ACC112 (cell line): ENCODE measurements at regions not wholly inside any gene's neighbourhood (a gene's known extent, or its start where the extent isn't known, plus 50 kb on each side); places are given as distances from the start of the nearest gene placed in this dataset.
"Not testable (repeated sequence)": the region's sequence is repeated elsewhere in the genome, so short reads cannot be mapped to it uniquely, and the experiment has no call there.

ENCODE experiments used
- H2AFZ ChIP-seq: fragments of 200-600 bp; sonication (generic); one replicate; pipeline ENCODE4 v1.6.0; 2017; ENCODE audit warnings: antibody characterized with exemption, low read length; ENCODE audit not compliant: unreplicated experiment
- H3K27ac ChIP-seq: fragments of 200-600 bp; sonication (generic); 2 replicates; pipeline ENCODE4 v1.5.1; 2014; ENCODE audit warnings: low read depth, mild to moderate bottlenecking, antibody characterized with exemption, low read length, moderate library complexity
- H3K27me3 ChIP-seq: fragments of 200-600 bp; sonication (generic); 2 replicates; pipeline ENCODE4 v1.6.1; 2014; ENCODE audit warnings: mild to moderate bottlenecking, antibody characterized with exemption, low read length, moderate library complexity, mixed read lengths; ENCODE audit not compliant: insufficient read depth
- H3K36me3 ChIP-seq: fragments of 200-600 bp; sonication (generic); 2 replicates; pipeline ENCODE4 v1.6.1; 2016; ENCODE audit warnings: mild to moderate bottlenecking, antibody characterized with exemption, low read length, moderate library complexity, mixed read lengths; ENCODE audit not compliant: insufficient read depth
- H3K4me1 ChIP-seq: fragments of 200-600 bp; sonication (generic); one replicate; pipeline ENCODE4 v1.6.1; 2016; ENCODE audit warnings: low read length, mixed read lengths; ENCODE audit not compliant: insufficient read depth, unreplicated experiment, control insufficient read depth
- H3K4me3 ChIP-seq: fragments of 200-600 bp; sonication (generic); 2 replicates; pipeline ENCODE4 v1.5.1; 2014; ENCODE audit warnings: mild to moderate bottlenecking, low read depth, low read length
- H3K79me2 ChIP-seq: fragments of 200-600 bp; sonication (generic); one replicate; pipeline ENCODE4 v1.6.0; 2016; ENCODE audit warnings: low read length; ENCODE audit not compliant: control insufficient read depth, unreplicated experiment, insufficient read depth

DNA sequence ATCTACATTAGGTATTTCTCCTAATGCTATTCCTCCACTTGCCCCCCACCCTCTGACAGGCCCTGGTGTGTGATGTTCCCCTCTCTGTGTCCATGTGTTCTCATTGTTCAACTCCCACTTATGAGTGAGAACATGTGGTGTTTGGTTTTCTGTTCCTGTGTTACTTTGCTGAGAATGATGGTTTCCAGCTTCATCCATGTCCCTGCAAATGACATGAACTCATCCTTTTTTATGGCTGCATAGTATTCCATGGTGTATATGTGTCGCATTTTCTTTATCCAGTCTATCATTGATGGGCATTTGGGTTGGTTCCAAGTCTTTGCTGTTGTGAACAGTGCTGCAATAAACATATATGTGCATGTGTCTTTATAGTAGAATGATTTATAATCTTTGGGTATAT, 50.6 kb upstream of the GRHL3 start:
- not testable (repeated sequence) for H3K79me2 ChIP-seq, H3K36me3 ChIP-seq, H2AFZ ChIP-seq, H3K4me3 ChIP-seq, H3K27ac ChIP-seq
- Histone ChIP-seq H3K4me1 (peaks cover 14% of the 10 kb centered on the region), H3K27me3 (peaks cover 12% of the 10 kb centered on the region; the same call in 1 of the 2 replicates)

DNA sequence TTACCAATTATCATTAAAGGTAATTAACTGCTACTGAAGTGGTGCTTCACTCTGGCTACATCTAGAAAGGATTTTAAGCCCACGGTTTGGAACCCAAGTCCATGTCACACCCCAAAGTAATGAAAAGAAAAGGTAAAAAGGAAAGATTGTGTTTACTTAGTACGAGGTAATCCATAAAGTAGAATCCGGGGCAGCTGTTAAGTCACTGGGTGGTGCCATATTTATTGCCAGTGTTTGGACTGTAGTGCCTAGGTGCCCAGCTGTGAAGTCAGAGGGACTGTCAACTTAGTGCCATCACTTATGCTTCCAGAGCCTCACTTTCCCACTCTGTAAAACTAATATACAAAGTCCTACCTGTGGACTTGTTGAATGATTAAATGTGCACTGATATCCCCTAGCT, 52.2 kb upstream of the GRHL3 start:
- no peaks in the 10 kb centered on the region for H3K36me3 ChIP-seq
- H3K27ac ChIP-seq: peak overlapping the region; percentile 4; the same call in 1 of the 2 replicates
- H3K4me1 ChIP-seq: peaks cover 14% of the 10 kb centered on the region
- H3K4me3 ChIP-seq: no peak overlapping the region
- H3K27me3 ChIP-seq: peaks cover 4% of the 10 kb centered on the region; the same call in 1 of the 2 replicates
- H2AFZ ChIP-seq: no peak overlapping the region
- H3K79me2 ChIP-seq: no peaks in the 10 kb centered on the region

DNA sequence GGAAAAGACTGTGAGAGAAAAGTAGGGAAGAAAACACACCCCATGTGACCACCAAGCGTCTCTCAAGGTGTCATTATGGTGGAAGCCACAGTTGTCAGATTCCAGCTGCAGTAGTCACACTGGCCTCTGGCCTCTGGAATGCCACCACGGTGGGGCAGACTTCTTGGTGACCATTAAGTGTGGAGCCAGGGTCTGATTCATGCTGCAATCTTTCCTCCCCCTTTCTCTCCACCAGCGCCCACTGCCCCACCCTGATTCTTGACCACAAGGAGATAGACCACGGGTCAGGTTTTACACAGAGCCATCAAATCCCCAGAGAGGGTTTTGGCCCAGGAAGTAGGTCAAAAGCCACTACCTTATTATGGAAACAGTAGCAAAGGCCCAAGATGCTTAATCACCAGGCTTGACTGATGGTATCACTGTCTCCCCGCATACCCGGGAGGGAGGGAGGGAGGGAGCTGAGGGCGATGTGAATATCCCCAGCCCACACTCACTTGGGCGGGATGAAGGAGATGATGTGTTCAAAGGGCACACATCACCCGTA, 52.7 kb upstream of the GRHL3 start:
- H3K36me3 ChIP-seq: no peaks in the 10 kb centered on the region
- no peak overlapping the region for H3K4me3 ChIP-seq
- H3K27ac ChIP-seq: no peak overlapping the region; the same call in 1 of the 2 replicates
- H3K79me2 ChIP-seq: no peaks in the 10 kb centered on the region
- H2AFZ ChIP-seq: no peak overlapping the region
- H3K4me1 ChIP-seq: peaks cover 14% of the 10 kb centered on the region
- no peaks in the 10 kb centered on the region for H3K27me3 ChIP-seq

DNA sequence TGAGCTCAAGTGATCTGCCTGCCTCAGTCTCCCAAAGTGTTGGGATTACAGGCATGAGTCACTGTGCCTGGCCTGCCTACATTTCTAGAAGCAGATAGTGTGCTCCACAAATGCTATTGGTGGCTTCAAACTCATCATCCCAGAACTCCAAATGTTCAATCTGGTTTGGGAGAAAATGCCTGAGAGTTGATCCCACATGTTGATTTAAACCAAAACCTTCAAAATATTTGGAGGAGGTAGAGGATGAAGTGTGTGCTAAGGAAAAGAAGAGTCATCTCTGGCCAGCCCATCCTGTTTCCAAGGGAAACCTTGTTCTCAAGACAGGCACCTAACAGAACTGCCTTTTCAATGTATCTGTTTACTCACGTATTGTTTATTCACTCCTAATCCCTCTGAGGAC, 55.4 kb upstream of the GRHL3 start:
- Histone ChIP-seq H3K27ac (no peak overlapping the region), H3K27me3 (no peaks in the 10 kb centered on the region), H2AFZ (no peak overlapping the region), H3K4me1 (peaks cover 14% of the 10 kb centered on the region), H3K4me3 (no peak overlapping the region), H3K36me3 (no peaks in the 10 kb centered on the region), H3K79me2 (no peaks in the 10 kb centered on the region)

DNA sequence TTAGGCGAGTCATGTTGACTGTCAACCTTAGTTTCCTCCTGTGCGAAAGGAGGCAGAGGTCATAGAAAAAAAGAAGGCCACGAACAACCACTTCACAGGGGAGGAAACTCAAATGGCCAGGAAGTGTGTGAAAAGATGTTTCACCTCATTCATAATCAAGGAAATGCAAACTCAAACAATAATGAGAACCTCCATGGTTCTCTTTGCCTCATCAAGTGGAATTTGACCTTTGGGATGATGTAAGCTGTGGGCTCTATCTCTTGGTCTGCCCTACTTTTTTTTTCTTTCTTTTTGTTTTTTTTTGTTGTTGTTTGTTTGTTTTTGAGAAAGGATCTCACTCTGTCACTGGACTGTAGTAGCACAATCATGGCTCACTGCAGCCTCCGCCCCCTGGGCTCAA, 55.9 kb upstream of the GRHL3 start:
- H3K36me3 ChIP-seq: no peaks in the 10 kb centered on the region
- H3K27ac ChIP-seq: no peak overlapping the region
- peaks cover 14% of the 10 kb centered on the region for H3K4me1 ChIP-seq

DNA sequence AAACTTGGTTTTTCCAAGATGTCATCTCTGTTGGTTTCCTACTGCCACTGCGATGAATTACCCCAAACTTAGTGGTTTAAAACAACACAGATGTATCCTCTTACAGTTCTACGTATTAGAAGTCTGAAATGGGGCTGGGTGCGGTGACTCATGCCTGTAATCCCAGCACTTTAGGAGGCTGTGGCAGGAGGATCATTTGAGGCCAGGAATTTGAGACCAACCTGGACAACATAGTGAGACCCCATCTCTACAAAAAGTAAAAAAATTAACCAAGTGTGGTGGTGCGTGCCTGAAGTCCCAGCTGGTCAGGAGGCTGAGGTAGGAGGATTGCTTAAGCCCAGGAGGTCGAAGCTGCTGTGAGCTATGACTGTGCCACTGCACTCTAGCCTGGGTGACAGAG, 57.2 kb upstream of the GRHL3 start:
- H3K27me3 ChIP-seq: peaks cover 10% of the 10 kb centered on the region
- no peak overlapping the region for H3K4me3 ChIP-seq
- no peaks in the 10 kb centered on the region for H3K79me2 ChIP-seq
- no peaks in the 10 kb centered on the region for H3K36me3 ChIP-seq
- H3K4me1 ChIP-seq: peaks cover 10% of the 10 kb centered on the region
- H3K27ac ChIP-seq: no peak overlapping the region
- no peak overlapping the region for H2AFZ ChIP-seq

More for the DNA sequence above, 55.9 kb upstream of the GRHL3 start:
- no peak overlapping the region for H2AFZ ChIP-seq
- no peaks in the 10 kb centered on the region for H3K79me2 ChIP-seq
- no peaks in the 10 kb centered on the region for H3K27me3 ChIP-seq
- no peak overlapping the region for H3K4me3 ChIP-seq

DNA sequence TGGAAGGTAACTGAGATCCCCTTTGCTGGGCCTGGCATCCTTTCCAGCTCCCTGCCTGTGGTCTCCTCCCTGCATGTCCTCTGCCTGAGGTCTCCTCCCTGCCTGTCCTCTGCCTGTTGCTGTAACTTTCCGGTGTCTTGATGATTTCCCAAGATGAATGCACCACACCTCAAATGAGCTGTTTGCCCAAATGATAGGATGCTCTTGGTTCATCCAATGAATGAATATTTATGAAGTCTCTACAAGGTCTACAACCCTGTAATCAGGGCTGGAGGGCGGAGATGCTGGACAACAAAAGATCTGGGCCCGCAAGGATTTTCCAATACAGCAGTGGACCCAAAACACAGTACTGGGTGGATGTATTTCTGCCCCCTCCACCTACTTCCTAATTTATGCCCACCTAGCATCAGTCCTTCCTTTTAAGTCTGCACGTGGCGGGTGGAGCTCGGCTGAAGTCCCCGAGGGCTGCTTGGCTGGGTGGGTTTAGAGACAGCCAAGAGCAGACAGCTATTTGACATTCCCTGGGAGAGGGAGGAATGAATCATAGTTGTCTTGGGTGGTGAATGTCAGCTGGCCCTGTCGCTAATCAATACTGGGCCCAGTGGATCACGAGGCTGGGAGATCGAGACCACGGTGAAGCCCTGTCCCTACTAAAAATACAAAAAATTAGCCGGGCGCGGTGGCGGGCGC, 60.3 kb upstream of the GRHL3 start:
- Histone ChIP-seq H3K79me2 (no peaks in the 10 kb centered on the region), H2AFZ (no peak overlapping the region)

DNA sequence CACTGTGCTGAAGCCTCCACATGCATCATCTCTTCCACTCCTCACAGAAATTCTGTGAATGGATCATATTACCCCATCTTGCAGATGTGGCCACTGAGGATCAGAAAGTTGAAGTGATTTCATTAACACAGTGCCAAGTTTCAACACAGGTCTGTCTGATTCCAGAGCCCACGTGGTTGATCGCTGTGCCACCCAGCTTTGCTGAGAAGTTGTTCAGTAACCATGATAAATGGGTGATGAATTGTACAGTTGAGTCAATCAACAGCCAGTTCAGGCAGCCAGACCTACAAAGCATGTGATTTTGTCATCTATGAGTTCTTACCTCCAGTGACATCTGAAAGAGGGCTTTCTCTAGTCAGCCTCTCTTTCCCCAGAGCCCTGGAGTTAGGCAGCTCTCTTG, 61.8 kb upstream of the GRHL3 start:
- H2AFZ ChIP-seq: no peak overlapping the region
- peaks cover 15% of the 10 kb centered on the region for H3K27me3 ChIP-seq
- no peaks in the 10 kb centered on the region for H3K4me1 ChIP-seq
- H3K27ac ChIP-seq: no peak overlapping the region
- no peak overlapping the region for H3K4me3 ChIP-seq
- H3K79me2 ChIP-seq: no peaks in the 10 kb centered on the region
- no peaks in the 10 kb centered on the region for H3K36me3 ChIP-seq

More for the DNA sequence above, 60.3 kb upstream of the GRHL3 start:
- Histone ChIP-seq H3K27me3 (peaks cover 15% of the 10 kb centered on the region), H3K4me3 (no peak overlapping the region), H3K4me1 (no peaks in the 10 kb centered on the region), H3K27ac (no peak overlapping the region), H3K36me3 (no peaks in the 10 kb centered on the region)

DNA sequence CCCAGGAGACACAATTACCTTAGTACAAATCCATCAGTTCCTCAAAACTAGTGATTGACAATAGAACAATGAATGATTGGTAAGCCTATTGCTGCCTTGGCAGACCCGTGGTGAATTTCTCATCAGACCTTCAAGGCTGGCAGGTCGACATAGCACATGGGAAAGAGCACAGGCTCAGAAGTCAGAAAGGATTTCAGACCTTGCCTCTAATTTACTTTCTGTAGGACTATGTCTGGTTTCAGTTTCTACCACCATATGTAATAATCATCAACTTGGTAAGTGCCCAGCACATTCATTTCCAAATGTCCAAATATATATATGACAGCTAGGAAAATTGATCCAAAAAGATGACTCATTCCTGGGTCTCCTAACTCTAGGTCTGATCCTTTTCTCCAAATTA, 62.5 kb upstream of the GRHL3 start:
- no peak overlapping the region for H3K27ac ChIP-seq
- no peaks in the 10 kb centered on the region for H3K79me2 ChIP-seq
- H2AFZ ChIP-seq: no peak overlapping the region
- H3K36me3 ChIP-seq: no peaks in the 10 kb centered on the region
- no peaks in the 10 kb centered on the region for H3K4me1 ChIP-seq
- H3K27me3 ChIP-seq: peaks cover 15% of the 10 kb centered on the region
- no peak overlapping the region for H3K4me3 ChIP-seq

DNA sequence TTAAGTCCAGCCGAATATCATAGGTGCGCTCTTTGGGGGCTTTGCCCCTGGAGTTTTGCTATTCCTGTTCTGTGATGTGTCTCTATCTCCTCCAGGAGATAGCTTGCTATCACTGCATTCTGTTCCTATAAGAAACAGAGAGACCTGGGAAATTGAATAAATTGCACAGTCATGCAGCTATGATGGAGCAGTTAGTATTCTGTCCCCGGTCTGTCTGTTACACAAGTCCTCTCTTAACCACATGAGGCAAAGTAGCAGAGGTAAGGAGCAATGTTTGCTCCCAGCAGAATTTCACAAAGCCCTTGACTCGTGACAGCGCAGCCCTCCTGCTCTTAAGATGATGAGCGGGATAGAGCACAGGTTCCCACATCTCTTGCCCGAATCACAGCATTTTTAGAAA, 63.9 kb upstream of the GRHL3 start:
- Histone ChIP-seq H3K27me3 (peaks cover 15% of the 10 kb centered on the region), H3K4me3 (no peak overlapping the region), H2AFZ (no peak overlapping the region), H3K27ac (no peak overlapping the region), H3K4me1 (peaks cover 4% of the 10 kb centered on the region), H3K36me3 (no peaks in the 10 kb centered on the region), H3K79me2 (no peaks in the 10 kb centered on the region)

DNA sequence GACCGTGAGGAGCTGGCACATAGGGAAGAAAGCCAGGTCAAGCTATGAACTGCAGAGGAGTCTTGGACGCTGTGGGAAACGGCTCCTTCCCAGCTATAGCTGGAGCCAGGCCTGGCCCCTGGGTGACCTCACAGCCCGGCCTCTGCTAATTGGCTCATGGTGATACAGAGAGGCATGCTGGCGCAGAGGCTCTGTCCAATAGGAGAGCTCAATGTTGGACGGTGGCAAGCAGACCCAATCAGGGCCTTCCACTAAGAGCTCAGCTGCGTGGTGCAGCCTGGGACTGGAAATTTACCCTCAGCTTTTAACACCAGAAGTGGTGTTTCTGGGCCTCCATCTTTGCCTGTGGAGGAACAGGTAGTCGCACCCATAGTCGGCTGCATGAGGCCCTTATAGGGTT, 64.4 kb upstream of the GRHL3 start:
- Histone ChIP-seq H3K36me3 (no peaks in the 10 kb centered on the region), H3K4me1 (peaks cover 6% of the 10 kb centered on the region), H2AFZ (no peak overlapping the region), H3K4me3 (no peak overlapping the region), H3K27me3 (peaks cover 15% of the 10 kb centered on the region), H3K27ac (no peak overlapping the region), H3K79me2 (no peaks in the 10 kb centered on the region)
